Activated T-cell treated with anti-CD3 and anti-CD28 coated beads, Interleukin-2, amount 50 U/mL, for 72 hours (primary cell): ENCODE measurements at regions not wholly inside any gene's neighbourhood (a gene's known extent, or its start where the extent isn't known, plus 50 kb on each side); places are given as distances from the start of the nearest gene placed in this dataset.

Experiments used
- ATAC-seq, 2 donors: fragments of 150-1000 bp; cut with Tn5 transposase; replicated peaks in 1 of 2; 2 replicates each; pipeline ENCODE4 v1.10.0; 2021; ENCODE audit warnings: moderate library complexity in 2 of 2, mild to moderate bottlenecking in 1 of 2
- DNase-seq, 2 donors: peaks; one replicate each; pipeline ENCODE4 v3.0.0; 2021 to 2022; ENCODE audit warnings: mixed read lengths in 1 of 2
- H3K27ac Mint-ChIP-seq: one replicate; pipeline ENCODE4 v1.8.0; 2022; ENCODE audit warnings: mild to moderate bottlenecking, moderate library complexity, mixed read lengths
- H3K27me3 Mint-ChIP-seq: one replicate; pipeline ENCODE4 v1.8.0; 2022; ENCODE audit warnings: low read depth, mixed read lengths
- H3K36me3 Mint-ChIP-seq, 2 donors: one replicate each; pipeline ENCODE4 v1.8.0; 2022; ENCODE audit warnings: mixed read lengths in 2 of 2, mild to moderate bottlenecking in 1 of 2; ENCODE audit not compliant: insufficient read depth in 2 of 2
- H3K4me1 Mint-ChIP-seq: one replicate; pipeline ENCODE4 v1.8.0; 2022; ENCODE audit warnings: low read depth, mixed read lengths
- H3K4me3 Mint-ChIP-seq, 2 donors: one replicate each; pipeline ENCODE4 v1.8.0; 2022; ENCODE audit warnings: mild to moderate bottlenecking in 2 of 2, mixed read lengths in 2 of 2, moderate library complexity in 2 of 2
- H3K9me3 Mint-ChIP-seq, 2 donors: one replicate each; pipeline ENCODE4 v1.8.0; 2022; ENCODE audit warnings: mixed read lengths in 2 of 2

DNA sequence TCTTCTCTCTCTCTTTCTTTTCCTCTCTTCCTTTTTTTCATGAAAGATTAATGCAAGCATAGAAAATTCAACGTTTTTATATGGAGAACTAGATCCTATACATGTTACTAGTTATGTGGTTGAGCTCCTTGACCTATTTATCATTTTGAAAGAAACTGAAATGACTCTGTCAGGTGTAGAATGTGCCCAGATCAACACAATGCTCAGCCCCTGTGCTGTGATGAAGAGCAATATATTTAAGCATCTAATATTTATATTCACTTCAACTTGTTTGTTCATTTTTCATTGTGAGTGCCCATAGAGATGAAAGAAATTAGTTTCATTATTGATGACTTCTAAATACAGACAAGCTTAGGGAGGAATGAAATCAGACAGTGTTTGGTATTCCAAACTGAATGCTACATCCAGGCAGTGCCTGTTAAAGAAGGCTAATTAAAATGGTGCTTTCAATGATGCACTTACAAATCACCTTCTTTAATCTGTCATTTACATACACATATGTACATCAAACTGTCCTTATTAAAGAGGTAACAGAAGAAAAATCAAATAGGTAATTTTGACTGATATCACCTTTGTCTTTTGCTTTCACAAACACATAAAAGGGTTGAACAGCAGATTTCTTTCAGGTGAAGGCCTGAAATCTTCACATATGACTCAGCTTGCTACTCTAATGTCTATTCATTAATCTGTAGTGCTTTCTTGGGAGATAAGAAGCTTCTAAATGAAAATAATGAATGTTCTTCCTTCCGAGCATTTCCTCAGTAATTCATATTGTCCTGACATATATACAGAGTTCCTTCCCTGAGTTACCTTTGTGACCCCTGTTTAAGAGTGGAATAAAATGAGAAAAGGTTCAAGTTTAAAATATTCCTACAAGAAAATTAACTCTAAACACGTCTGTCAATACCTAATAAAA lies 915.9 kb downstream of the PDHA2 start:
- H3K27ac Mint-ChIP-seq, result no peak overlapping the region
- H3K4me3 Mint-ChIP-seq, result no peak overlapping the region
- H3K27me3 Mint-ChIP-seq, result no peaks in the 10 kb centered on the region
- H3K36me3 Mint-ChIP-seq, result no peaks in the 10 kb centered on the region
- H3K4me1 Mint-ChIP-seq, result no peaks in the 10 kb centered on the region
- peaks cover 4 to 5% of the 10 kb centered on the region in 2 donors for H3K9me3 Mint-ChIP-seq
- DNase-seq, result no peak
- ATAC-seq, result no peak

GRCh38 chr4:96756584-96756983 lies 916.7 kb downstream of the PDHA2 start:
- H3K9me3 Mint-ChIP-seq, result peaks cover 4 to 8% of the 10 kb centered on the region in 2 donors
- no peaks in the 10 kb centered on the region for H3K4me1 Mint-ChIP-seq
- DNase-seq (no peak), ATAC-seq (no peak)
- no peaks in the 10 kb centered on the region for H3K36me3 Mint-ChIP-seq
- H3K27me3 Mint-ChIP-seq, result no peaks in the 10 kb centered on the region
- H3K4me3 Mint-ChIP-seq, result no peak overlapping the region
- H3K27ac Mint-ChIP-seq, result no peak overlapping the region

DNA sequence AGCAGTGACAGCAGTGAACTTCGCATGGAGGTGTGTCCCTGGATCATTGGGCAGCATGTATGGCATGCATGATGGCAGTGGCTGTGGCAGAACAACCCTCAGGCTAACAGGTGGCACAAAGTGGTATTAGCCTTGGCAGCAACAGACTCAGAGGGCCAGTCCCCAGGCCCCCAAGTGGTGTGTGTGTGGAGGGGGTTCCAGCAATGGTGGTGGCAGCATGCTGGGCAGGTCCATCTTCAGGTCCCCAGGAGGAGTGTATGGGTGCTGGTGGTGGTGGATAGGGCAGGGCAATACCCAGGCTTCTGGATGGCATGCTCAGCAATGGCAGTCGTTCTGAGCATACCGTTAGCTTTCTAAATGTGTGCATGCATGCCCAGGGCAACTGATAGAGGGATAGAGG lies 923.7 kb downstream of the PDHA2 start:
- Mint-ChIP-seq H3K4me1 (no peaks in the 10 kb centered on the region), H3K27me3 (no peaks in the 10 kb centered on the region), H3K27ac (no peak overlapping the region), H3K4me3 (no peak overlapping the region), H3K9me3 (peaks cover 8 to 15% of the 10 kb centered on the region in 2 donors), H3K36me3 (no peaks in the 10 kb centered on the region)
- ATAC-seq (no peak), DNase-seq (no peak)

- H3K9me3 Mint-ChIP-seq, result peaks cover 10 to 15% of the 10 kb centered on the region in 2 donors
- no peaks in the 10 kb centered on the region for H3K36me3 Mint-ChIP-seq
These were observed 926.5 kb downstream of the PDHA2 start for GRCh38 chr4:96766359-96766758.

DNA sequence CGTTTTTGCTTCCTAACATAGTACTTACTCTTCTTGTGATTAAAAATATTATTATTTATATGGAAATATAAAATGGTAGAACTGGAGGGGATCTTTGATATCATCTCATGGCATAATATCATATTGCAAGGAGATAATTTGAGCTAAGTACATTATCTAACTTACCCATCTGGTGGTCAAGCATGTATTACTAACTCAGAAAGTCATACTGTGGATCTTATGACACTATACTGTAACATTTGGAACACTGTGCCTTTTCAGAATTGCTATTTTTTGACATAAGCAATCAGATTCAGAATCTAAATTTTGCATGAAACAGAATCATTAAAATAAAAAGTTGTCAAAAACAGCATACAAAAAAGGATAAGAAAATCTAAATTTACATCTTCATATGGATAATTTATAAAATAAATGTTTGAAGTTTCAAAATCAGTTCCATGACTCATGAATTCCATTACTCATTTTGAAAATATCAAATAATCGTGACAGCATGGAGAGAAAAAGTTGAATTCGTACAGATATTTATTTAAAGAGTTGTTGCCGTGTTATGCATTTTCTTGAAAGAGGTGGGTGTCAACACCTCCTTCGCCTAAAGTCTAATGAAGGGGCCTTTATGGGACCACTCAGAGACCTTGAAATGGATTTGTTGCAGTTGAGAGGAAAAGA lies 928.1 kb downstream of the PDHA2 start:
- DNase-seq (no peak), ATAC-seq (no peak)
- no peaks in the 10 kb centered on the region for H3K36me3 Mint-ChIP-seq
- H3K9me3 Mint-ChIP-seq, result peaks cover 7 to 12% of the 10 kb centered on the region in 2 donors
- H3K4me1 Mint-ChIP-seq, result no peaks in the 10 kb centered on the region
- no peak overlapping the region for H3K27ac Mint-ChIP-seq
- H3K27me3 Mint-ChIP-seq, result no peaks in the 10 kb centered on the region
- no peak overlapping the region for H3K4me3 Mint-ChIP-seq

More at GRCh38 chr4:96766359-96766758, 926.5 kb downstream of the PDHA2 start:
- ATAC-seq (no peak), DNase-seq (no peak)
- H3K4me3 Mint-ChIP-seq, result no peak overlapping the region
- H3K27me3 Mint-ChIP-seq, result no peaks in the 10 kb centered on the region
- no peak overlapping the region for H3K27ac Mint-ChIP-seq
- H3K4me1 Mint-ChIP-seq, result no peaks in the 10 kb centered on the region

DNA sequence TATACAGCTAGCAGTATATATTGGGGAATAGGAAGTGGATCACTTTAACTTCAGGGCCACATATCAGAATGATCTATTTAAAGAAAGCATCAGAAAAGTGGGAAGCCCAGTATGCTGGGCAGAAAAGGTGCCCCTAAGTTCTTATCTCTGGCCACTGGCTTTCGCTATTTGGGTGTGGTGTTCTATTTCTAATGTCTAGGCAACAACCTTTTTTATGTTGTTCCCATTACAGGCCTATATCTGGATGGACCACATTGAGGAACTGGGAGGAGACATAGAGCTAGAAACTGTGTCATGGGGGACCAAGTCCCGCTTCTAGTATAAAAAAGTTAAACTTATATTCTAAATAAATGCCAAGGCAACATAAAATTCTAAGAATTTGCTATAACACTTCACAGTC lies 935.6 kb downstream of the PDHA2 start:
- H3K4me3 Mint-ChIP-seq, result no peak overlapping the region
- ATAC-seq, result no peak
- no peaks in the 10 kb centered on the region for H3K27me3 Mint-ChIP-seq
- H3K36me3 Mint-ChIP-seq, result no peaks in the 10 kb centered on the region
- DNase-seq, result no peak
- H3K27ac Mint-ChIP-seq, result no peak overlapping the region
- peaks cover 0 to 2% of the 10 kb centered on the region in 2 donors for H3K9me3 Mint-ChIP-seq
- no peaks in the 10 kb centered on the region for H3K4me1 Mint-ChIP-seq

DNA sequence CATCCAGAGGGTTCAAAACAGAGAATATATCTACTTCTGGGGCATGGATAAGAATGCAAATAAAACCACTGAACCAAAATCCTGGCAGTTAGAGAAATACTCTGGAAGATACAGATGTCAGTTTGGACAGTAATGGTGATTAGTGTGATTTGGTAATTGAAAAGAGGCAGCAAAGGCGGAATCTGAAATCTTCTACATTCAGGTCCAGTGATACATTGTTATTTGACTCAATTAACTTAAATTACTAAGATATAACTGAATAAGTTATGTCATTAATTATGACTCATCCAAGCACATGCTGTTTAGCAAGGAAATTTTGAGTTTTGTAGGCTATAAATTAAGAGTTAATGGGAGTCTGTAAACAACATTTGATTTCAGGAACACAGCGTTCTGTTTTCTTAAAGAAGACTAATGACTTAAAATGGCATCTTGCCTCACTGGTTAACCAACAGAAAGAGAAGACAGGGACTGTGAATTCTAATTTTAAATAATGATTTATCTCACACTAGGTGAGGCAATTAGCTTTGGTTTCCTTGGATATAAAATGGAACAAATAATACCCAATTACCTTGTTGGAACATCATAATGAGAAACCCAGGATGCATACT lies 937.1 kb downstream of the PDHA2 start:
- H3K4me3 Mint-ChIP-seq, result no peak overlapping the region
- H3K9me3 Mint-ChIP-seq, result peaks cover 0 to 2% of the 10 kb centered on the region in 2 donors
- DNase-seq (no peak), ATAC-seq (no peak)
- H3K4me1 Mint-ChIP-seq, result no peaks in the 10 kb centered on the region
- H3K36me3 Mint-ChIP-seq, result no peaks in the 10 kb centered on the region
- no peaks in the 10 kb centered on the region for H3K27me3 Mint-ChIP-seq
- H3K27ac Mint-ChIP-seq, result no peak overlapping the region

GRCh38 chr4:96784336-96784735 lies 944.4 kb downstream of the PDHA2 start:
- H3K27ac Mint-ChIP-seq, result no peak overlapping the region
- peaks cover 4 to 5% of the 10 kb centered on the region in 2 donors for H3K9me3 Mint-ChIP-seq

GRCh38 chr4:96786306-96786705 lies 946.4 kb downstream of the PDHA2 start:
- Mint-ChIP-seq H3K4me1 (no peaks in the 10 kb centered on the region), H3K27ac (no peak overlapping the region), H3K27me3 (no peaks in the 10 kb centered on the region), H3K36me3 (no peaks in the 10 kb centered on the region), H3K4me3 (no peak overlapping the region), H3K9me3 (peaks cover 4 to 5% of the 10 kb centered on the region in 2 donors)
- ATAC-seq (no peak), DNase-seq (no peak)

More at GRCh38 chr4:96784336-96784735, 944.4 kb downstream of the PDHA2 start:
- no peak for DNase-seq
- no peaks in the 10 kb centered on the region for H3K4me1 Mint-ChIP-seq
- H3K4me3 Mint-ChIP-seq, result no peak overlapping the region
- no peak for ATAC-seq
- no peaks in the 10 kb centered on the region for H3K27me3 Mint-ChIP-seq
- H3K36me3 Mint-ChIP-seq, result no peaks in the 10 kb centered on the region

GRCh38 chr4:96787766-96788165 lies 947.9 kb downstream of the PDHA2 start:
- no peak for ATAC-seq
- no peaks in the 10 kb centered on the region for H3K4me1 Mint-ChIP-seq
- peaks cover 3 to 5% of the 10 kb centered on the region in 2 donors for H3K9me3 Mint-ChIP-seq
- no peak for DNase-seq
- H3K4me3 Mint-ChIP-seq, result no peak overlapping the region
- no peak overlapping the region for H3K27ac Mint-ChIP-seq
- H3K27me3 Mint-ChIP-seq, result no peaks in the 10 kb centered on the region
- no peaks in the 10 kb centered on the region for H3K36me3 Mint-ChIP-seq

DNA sequence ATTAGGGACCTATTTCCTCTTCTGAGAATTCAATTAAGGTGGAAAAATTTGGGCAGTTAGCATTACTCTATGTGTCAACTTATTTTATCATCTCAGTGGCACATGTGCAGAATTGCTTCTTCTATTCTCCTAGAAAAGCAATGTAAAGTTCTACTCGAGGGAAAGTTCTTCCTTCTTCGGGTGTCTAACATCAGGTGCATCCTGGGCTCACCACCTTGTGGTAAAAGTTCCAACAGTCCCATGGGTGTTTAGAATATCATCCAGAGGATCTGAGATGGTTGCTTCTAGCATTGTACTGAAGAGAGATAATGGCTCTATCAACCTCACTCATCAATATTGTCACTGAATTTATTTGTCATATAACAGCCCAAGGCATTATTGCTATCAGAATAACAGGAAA lies 969.7 kb downstream of the PDHA2 start:
- ATAC-seq (no peak), DNase-seq (no peak)
- no peaks in the 10 kb centered on the region for H3K27me3 Mint-ChIP-seq
- H3K4me3 Mint-ChIP-seq, result no peak overlapping the region
- no peaks in the 10 kb centered on the region for H3K36me3 Mint-ChIP-seq
- H3K9me3 Mint-ChIP-seq, result peaks cover 3 to 6% of the 10 kb centered on the region in 2 donors
- no peaks in the 10 kb centered on the region for H3K4me1 Mint-ChIP-seq
- H3K27ac Mint-ChIP-seq, result no peak overlapping the region

DNA sequence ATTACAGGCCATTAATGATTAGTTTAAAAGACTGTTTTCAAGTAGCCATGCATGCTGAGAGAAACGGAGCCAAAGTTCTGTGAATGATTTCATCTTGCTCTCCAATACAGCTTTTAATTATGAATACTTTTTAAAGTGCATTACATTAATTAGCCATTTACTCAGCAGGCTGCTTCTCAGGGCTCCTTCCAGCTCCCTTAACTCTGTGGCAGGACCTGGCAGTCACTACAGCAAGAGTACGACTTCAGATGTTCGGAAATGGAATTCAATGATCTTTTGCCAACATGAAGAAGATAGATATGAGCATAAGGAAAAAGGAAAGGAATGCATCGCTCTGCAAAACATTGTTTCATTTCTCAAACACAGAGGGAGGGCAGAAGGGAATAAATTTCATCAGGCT lies 987.2 kb downstream of the PDHA2 start:
- Mint-ChIP-seq H3K4me3 (no peak overlapping the region), H3K27me3 (no peaks in the 10 kb centered on the region), H3K27ac (no peak overlapping the region), H3K4me1 (no peaks in the 10 kb centered on the region), H3K36me3 (no peaks in the 10 kb centered on the region), H3K9me3 (peaks cover 4 to 9% of the 10 kb centered on the region in 2 donors)
- DNase-seq (no peak), ATAC-seq (no peak)

DNA sequence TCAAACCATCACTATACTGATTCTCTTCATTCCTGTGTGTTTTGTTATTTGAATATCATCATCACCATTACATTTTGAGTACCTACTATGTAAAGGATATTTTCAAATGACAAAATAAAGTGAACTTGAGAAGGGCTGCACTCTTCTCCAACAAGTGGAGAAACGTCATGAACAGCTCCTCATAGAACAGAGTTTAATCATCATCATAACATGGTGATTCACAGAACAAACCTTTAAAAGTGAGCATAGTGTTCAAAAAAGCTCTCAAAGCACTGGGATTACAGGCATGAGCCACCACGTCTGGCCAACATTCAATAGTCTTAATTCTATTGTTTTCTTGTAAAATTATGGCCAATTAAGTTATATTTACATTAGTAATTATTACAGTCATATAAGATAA lies 993.9 kb downstream of the PDHA2 start:
- no peak overlapping the region for H3K4me3 Mint-ChIP-seq
- H3K9me3 Mint-ChIP-seq, result peaks cover 3 to 4% of the 10 kb centered on the region in 2 donors
- H3K36me3 Mint-ChIP-seq, result no peaks in the 10 kb centered on the region
- no peak for DNase-seq
- H3K4me1 Mint-ChIP-seq, result no peaks in the 10 kb centered on the region
- no peaks in the 10 kb centered on the region for H3K27me3 Mint-ChIP-seq
- no peak overlapping the region for H3K27ac Mint-ChIP-seq
- ATAC-seq, result no peak
